ENCODE measurements at regions not wholly inside any gene's neighbourhood (a gene's known extent, or its start where the extent isn't known, plus 50 kb on each side); places are given as distances from the start of the nearest gene placed in this dataset.

GRCh38 chr2:6442252-6442985 is 423.3 kb downstream of the CMPK2 start:
- H3K4me3 ChIP-seq (replicated peaks in 1 of 2; ENCODE audit: low read depth in 2 of 2, low read length in 2 of 2), result no peak overlapping the region
- DNase-seq (ENCODE audit: low read depth in 2 of 2), result no peak
- TF ChIP-seq, protein P1, sequence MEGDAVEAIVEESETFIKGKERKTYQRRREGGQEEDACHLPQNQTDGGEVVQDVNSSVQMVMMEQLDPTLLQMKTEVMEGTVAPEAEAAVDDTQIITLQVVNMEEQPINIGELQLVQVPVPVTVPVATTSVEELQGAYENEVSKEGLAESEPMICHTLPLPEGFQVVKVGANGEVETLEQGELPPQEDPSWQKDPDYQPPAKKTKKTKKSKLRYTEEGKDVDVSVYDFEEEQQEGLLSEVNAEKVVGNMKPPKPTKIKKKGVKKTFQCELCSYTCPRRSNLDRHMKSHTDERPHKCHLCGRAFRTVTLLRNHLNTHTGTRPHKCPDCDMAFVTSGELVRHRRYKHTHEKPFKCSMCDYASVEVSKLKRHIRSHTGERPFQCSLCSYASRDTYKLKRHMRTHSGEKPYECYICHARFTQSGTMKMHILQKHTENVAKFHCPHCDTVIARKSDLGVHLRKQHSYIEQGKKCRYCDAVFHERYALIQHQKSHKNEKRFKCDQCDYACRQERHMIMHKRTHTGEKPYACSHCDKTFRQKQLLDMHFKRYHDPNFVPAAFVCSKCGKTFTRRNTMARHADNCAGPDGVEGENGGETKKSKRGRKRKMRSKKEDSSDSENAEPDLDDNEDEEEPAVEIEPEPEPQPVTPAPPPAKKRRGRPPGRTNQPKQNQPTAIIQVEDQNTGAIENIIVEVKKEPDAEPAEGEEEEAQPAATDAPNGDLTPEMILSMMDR (IDR thresholded peaks at IDR 0.05; ENCODE audit: low read depth, low read length), result no peak

- DNase-seq (ENCODE audit: low read depth in 2 of 2), result no peak
- TF ChIP-seq, protein P1 (IDR thresholded peaks at IDR 0.05; ENCODE audit: low read depth, low read length), result no peak
- H3K4me3 ChIP-seq (replicated peaks in 1 of 2; ENCODE audit: low read depth in 2 of 2, low read length in 2 of 2), result no peak overlapping the region
These were observed 422.5 kb downstream of the CMPK2 start for GRCh38 chr2:6443061-6443823.

GRCh38 chr2:6444514-6444913 is 421.2 kb downstream of the CMPK2 start:
- no peak for DNase-seq (ENCODE audit: low read depth in 2 of 2)
- TF ChIP-seq, protein P1 (IDR thresholded peaks at IDR 0.05; ENCODE audit: low read depth, low read length), result no peak
- H3K4me3 ChIP-seq (replicated peaks in 1 of 2; ENCODE audit: low read depth in 2 of 2, low read length in 2 of 2), result no peak overlapping the region

- H3K4me3 ChIP-seq (replicated peaks in 1 of 2; ENCODE audit: low read depth in 2 of 2, low read length in 2 of 2), result no peak overlapping the region
- DNase-seq (ENCODE audit: low read depth in 2 of 2), result no peak
- TF ChIP-seq, protein P1 (IDR thresholded peaks at IDR 0.05; ENCODE audit: low read depth, low read length), result no peak
These were observed 420.6 kb downstream of the CMPK2 start for GRCh38 chr2:6445156-6445555.

DNA sequence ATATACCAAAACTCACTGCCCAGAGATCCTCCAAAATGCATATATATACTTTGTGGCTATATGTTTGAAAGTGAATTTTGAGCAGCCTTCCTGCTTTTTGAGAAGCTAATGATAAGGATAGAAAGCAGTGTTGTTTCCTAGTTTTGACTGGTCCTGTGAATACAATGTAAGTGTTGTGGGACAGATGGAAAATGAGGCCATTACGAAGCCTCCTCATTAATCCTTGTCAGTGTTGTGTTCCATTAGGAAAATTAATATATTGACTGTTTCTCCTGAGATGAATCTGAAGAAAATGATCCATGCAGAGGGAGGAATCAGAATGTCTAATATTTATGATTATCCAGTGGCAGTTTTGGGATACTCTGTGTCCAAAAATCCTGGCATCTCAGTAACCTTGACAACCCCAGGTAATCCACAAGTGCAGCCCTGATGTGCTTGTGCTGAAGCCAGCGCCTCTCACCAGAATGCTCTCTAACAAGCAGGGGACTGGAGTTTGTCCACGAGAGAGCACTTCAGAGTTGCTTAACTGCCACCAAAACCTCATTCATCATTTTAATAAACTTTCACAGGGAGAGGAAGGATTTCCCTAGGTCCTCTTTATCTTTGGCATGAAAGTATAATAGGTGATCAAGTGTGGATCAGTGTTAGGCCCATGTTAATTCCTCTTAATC is 418.6 kb downstream of the CMPK2 start:
- H3K4me3 ChIP-seq (replicated peaks in 1 of 2; ENCODE audit: low read depth in 2 of 2, low read length in 2 of 2), result no peak overlapping the region
- no peak for DNase-seq (ENCODE audit: low read depth in 2 of 2)
- TF ChIP-seq, protein P1 (IDR thresholded peaks at IDR 0.05; ENCODE audit: low read depth, low read length), result no peak

- DNase-seq (ENCODE audit: low read depth in 2 of 2), result no peak
- H3K4me3 ChIP-seq (replicated peaks in 1 of 2; ENCODE audit: low read depth in 2 of 2, low read length in 2 of 2), result no peak overlapping the region
- TF ChIP-seq, protein P1 (IDR thresholded peaks at IDR 0.05; ENCODE audit: low read depth, low read length), result no peak
These were observed 416.8 kb downstream of the CMPK2 start for GRCh38 chr2:6448893-6449292.

All from cardiac fibroblast (primary cell).